ENCODE measurements at regions not wholly inside any gene's neighbourhood (a gene's known extent, or its start where the extent isn't known, plus 50 kb on each side); places are given as distances from the start of the nearest gene placed in this dataset.
"Not testable (repeated sequence)": the region's sequence is repeated elsewhere in the genome, so short reads cannot be mapped to it uniquely, and the experiment has no call there.

GRCh38 chr10:94220717-94221116 is 142.0 kb downstream of the NOC3L start:
- intact Hi-C loops (cut with micrococcal nuclease): no loop called here

GRCh38 chr10:94223702-94224370 is 138.9 kb downstream of the NOC3L start:
- intact Hi-C loops (cut with micrococcal nuclease): no loop called here

- intact Hi-C loops (cut with micrococcal nuclease): no loop called here
Observed at GRCh38 chr10:94224656-94225055, 138.1 kb downstream of the NOC3L start.

GRCh38 chr10:94225589-94225988 is 137.2 kb downstream of the NOC3L start:
- intact Hi-C loops (cut with micrococcal nuclease): no loop called here

GRCh38 chr10:94230134-94230785 is 132.5 kb downstream of the NOC3L start:
- intact Hi-C loops (cut with micrococcal nuclease): no loop called here

GRCh38 chr10:94232711-94233383 is 129.9 kb downstream of the NOC3L start:
- intact Hi-C loops (cut with micrococcal nuclease): no loop called here

GRCh38 chr10:94235461-94235860 is 127.3 kb downstream of the NOC3L start:
- intact Hi-C loops (cut with micrococcal nuclease): no loop called here

- intact Hi-C loops (cut with micrococcal nuclease): no loop called here
Observed at GRCh38 chr10:94238006-94238617, 124.6 kb downstream of the NOC3L start.

GRCh38 chr10:94239696-94240095 is 123.0 kb downstream of the NOC3L start:
- intact Hi-C loops (cut with micrococcal nuclease): no loop called here

GRCh38 chr10:94240491-94240890 is 122.2 kb downstream of the NOC3L start:
- intact Hi-C loops (cut with micrococcal nuclease): no loop called here

- intact Hi-C loops (cut with micrococcal nuclease): no loop called here
Observed at GRCh38 chr10:94240901-94241300, 121.8 kb downstream of the NOC3L start.

GRCh38 chr10:94251098-94251497 is 111.6 kb downstream of the NOC3L start:
- intact Hi-C loops (cut with micrococcal nuclease): no loop called here

- intact Hi-C loops (cut with micrococcal nuclease): no loop called here
Observed at GRCh38 chr10:94251568-94251967, 111.2 kb downstream of the NOC3L start.

- intact Hi-C loops (cut with micrococcal nuclease): not testable (repeated sequence)
Observed at GRCh38 chr10:94257407-94257806, 105.3 kb downstream of the NOC3L start.

GRCh38 chr10:94260455-94260854 is 102.3 kb downstream of the NOC3L start:
- intact Hi-C loops (cut with micrococcal nuclease): no loop called here

- intact Hi-C loops (cut with micrococcal nuclease): no loop called here
Observed at GRCh38 chr10:94264085-94264484, 98.7 kb downstream of the NOC3L start.

- intact Hi-C loops (cut with micrococcal nuclease): no loop called here
Observed at GRCh38 chr10:94266091-94266490, 96.6 kb downstream of the NOC3L start.

- intact Hi-C loops (cut with micrococcal nuclease): no loop called here
Observed at GRCh38 chr10:94268652-94269051, 94.1 kb downstream of the NOC3L start.

GRCh38 chr10:94274142-94274787 is 88.5 kb downstream of the NOC3L start:
- intact Hi-C loops (cut with micrococcal nuclease): no loop called here

- intact Hi-C loops (cut with micrococcal nuclease): no loop called here
Observed at GRCh38 chr10:94276140-94276539, 86.6 kb downstream of the NOC3L start.

- intact Hi-C loops (cut with micrococcal nuclease): no loop called here
Observed at GRCh38 chr10:94277450-94277849, 85.3 kb downstream of the NOC3L start.
